ENCODE measurements at regions not wholly inside any gene's neighbourhood (a gene's known extent, or its start where the extent isn't known, plus 50 kb on each side); places are given as distances from the start of the nearest gene placed in this dataset.

DNA sequence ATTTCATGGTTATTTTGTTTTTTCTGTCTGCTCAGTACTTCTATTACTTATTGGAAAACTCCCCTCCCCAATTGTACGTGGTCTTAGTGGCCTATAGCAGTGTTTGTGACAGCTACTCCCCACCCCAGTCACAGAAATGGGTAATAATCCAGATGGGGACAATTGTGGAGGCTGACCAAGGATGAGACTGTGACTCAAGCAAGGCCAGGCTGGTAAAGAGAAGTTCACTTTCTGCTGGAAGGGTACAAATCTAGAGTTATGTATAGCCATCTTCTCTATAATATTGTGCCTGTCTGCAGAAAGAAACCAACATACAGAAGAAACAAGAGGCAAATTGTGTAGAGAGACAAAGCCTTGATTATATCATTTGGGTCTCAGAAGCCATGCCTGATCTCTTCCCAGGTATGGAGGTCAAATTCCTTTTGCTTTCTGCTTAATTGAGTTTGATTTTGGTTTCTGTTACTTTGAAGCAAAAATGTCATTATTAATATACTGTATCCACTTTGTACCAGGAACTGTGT, 270.4 kb downstream of the HLX start:
- H3K9ac ChIP-seq (ENCODE audit: extremely low read depth, low read length, poor library complexity, severe bottlenecking) = no peak overlapping the region
- peaks cover 2% of the 10 kb centered on the region for H3K27me3 Mint-ChIP-seq (ENCODE audit: insufficient read depth)
- peaks cover 4% of the 10 kb centered on the region for H3K36me3 Mint-ChIP-seq (ENCODE audit: low read depth)
- no peaks in the 10 kb centered on the region for H3K27me3 ChIP-seq (ENCODE audit: control insufficient read depth, insufficient read depth, low read length, poor library complexity, severe bottlenecking)
- H3K27ac ChIP-seq (ENCODE audit: low read depth, low read length) = no peak overlapping the region
- WGBS, 2 experiments (ENCODE audit: insufficient coverage in 1 of 2, insufficient read length in 1 of 2) = 75% methylated on average over 1 of the region's 1 CpG; no CpG with 5 or more reads in 1 of the 2 experiments
- H3K27ac Mint-ChIP-seq = no peak overlapping the region
- peaks cover 17% of the 10 kb centered on the region for H3K9me3 ChIP-seq (ENCODE audit: control insufficient read depth, low read length)
- DNase-seq = no peak
- TF ChIP-seq, protein P1, sequence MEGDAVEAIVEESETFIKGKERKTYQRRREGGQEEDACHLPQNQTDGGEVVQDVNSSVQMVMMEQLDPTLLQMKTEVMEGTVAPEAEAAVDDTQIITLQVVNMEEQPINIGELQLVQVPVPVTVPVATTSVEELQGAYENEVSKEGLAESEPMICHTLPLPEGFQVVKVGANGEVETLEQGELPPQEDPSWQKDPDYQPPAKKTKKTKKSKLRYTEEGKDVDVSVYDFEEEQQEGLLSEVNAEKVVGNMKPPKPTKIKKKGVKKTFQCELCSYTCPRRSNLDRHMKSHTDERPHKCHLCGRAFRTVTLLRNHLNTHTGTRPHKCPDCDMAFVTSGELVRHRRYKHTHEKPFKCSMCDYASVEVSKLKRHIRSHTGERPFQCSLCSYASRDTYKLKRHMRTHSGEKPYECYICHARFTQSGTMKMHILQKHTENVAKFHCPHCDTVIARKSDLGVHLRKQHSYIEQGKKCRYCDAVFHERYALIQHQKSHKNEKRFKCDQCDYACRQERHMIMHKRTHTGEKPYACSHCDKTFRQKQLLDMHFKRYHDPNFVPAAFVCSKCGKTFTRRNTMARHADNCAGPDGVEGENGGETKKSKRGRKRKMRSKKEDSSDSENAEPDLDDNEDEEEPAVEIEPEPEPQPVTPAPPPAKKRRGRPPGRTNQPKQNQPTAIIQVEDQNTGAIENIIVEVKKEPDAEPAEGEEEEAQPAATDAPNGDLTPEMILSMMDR (conservative IDR thresholded peaks at IDR 0.05) = no peak
- peaks cover 19% of the 10 kb centered on the region for H3K9me3 Mint-ChIP-seq
- no peaks in the 10 kb centered on the region for H3K36me3 ChIP-seq (ENCODE audit: control insufficient read depth, insufficient read depth, low read length)
- H3K4me3 Mint-ChIP-seq = no peak overlapping the region
- H3K4me1 Mint-ChIP-seq = peaks cover 4% of the 10 kb centered on the region
- H3K4me3 ChIP-seq (ENCODE audit: low read length) = no peak overlapping the region
- H3K4me1 ChIP-seq (ENCODE audit: control insufficient read depth, insufficient read depth, low read length) = no peaks in the 10 kb centered on the region

DNA sequence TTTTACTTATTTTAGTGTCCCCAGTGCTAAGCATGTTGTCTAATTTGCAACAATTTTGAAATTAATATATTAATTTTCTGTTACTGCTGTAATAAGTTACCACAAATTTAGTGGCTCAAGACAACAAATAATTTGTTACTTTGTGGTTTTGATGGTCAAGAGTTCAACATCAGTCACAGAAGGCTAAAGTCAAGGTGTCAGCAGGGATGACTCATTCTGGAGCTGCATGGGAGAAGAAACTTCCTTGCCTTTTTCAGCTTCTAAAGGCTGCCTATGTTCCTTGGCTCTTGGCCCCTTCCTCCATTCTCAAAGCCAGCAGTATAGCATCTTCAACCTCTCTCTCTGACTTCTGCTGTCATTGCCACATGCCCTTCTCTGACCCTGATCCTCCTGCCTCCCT, 271.8 kb downstream of the HLX start:
- Mint-ChIP-seq H3K27ac (no peak overlapping the region), H3K9me3 (peaks cover 12% of the 10 kb centered on the region), H3K4me1 (peaks cover 18% of the 10 kb centered on the region), H3K4me3 (no peak overlapping the region), H3K36me3 (ENCODE audit: low read depth) (peaks cover 4% of the 10 kb centered on the region), H3K27me3 (ENCODE audit: insufficient read depth) (peaks cover 2% of the 10 kb centered on the region)
- Histone ChIP-seq H3K27ac (ENCODE audit: low read depth, low read length) (no peak overlapping the region), H3K27me3 (ENCODE audit: control insufficient read depth, insufficient read depth, low read length, poor library complexity, severe bottlenecking) (no peaks in the 10 kb centered on the region), H3K36me3 (ENCODE audit: control insufficient read depth, insufficient read depth, low read length) (no peaks in the 10 kb centered on the region), H3K4me3 (ENCODE audit: low read length) (peak overlapping the region; percentile 14), H3K4me1 (ENCODE audit: control insufficient read depth, insufficient read depth, low read length) (no peaks in the 10 kb centered on the region), H3K9ac (ENCODE audit: extremely low read depth, low read length, poor library complexity, severe bottlenecking) (no peak overlapping the region), H3K9me3 (ENCODE audit: control insufficient read depth, low read length) (peaks cover 17% of the 10 kb centered on the region)
- TF ChIP-seq, protein P1 (conservative IDR thresholded peaks at IDR 0.05) = no peak
- no peak for DNase-seq

DNA sequence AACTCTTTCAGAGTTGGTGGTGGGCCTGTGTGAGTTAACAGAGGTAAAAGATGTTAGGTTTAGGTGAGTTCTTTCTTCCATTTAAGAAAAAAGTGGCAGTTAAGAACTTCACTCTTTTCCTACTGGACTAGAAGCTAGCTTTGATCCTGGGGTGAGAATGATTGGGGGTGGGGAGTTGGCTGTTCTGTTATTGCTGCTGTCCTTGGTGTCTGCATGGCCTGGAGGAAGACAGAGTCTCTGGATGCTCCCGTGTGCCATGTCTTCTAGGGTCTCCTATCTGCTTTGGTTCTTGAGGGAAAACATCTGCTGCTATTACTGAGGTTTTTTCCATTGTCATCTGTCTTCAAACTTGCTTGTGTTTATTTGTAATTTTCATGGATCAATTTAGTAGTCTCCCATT, 275.7 kb downstream of the HLX start:
- no peak overlapping the region for H3K4me3 Mint-ChIP-seq
- no peak overlapping the region for H3K4me3 ChIP-seq (ENCODE audit: low read length)
- WGBS, 2 experiments (ENCODE audit: insufficient coverage in 1 of 2, insufficient read length in 1 of 2) = 80 to 90% methylated on average over 1 of the region's 1 CpG
- peaks cover 26% of the 10 kb centered on the region for H3K4me1 Mint-ChIP-seq
- no peaks in the 10 kb centered on the region for H3K4me1 ChIP-seq (ENCODE audit: control insufficient read depth, insufficient read depth, low read length)
- H3K27ac ChIP-seq (ENCODE audit: low read depth, low read length) = no peak overlapping the region
- H3K27me3 ChIP-seq (ENCODE audit: control insufficient read depth, insufficient read depth, low read length, poor library complexity, severe bottlenecking) = no peaks in the 10 kb centered on the region
- TF ChIP-seq, protein P1 (conservative IDR thresholded peaks at IDR 0.05) = no peak
- H3K9me3 ChIP-seq (ENCODE audit: control insufficient read depth, low read length) = peaks cover 17% of the 10 kb centered on the region
- H3K36me3 Mint-ChIP-seq (ENCODE audit: low read depth) = no peaks in the 10 kb centered on the region
- H3K9me3 Mint-ChIP-seq = peaks cover 7% of the 10 kb centered on the region
- no peak overlapping the region for H3K27ac Mint-ChIP-seq
- no peak overlapping the region for H3K9ac ChIP-seq (ENCODE audit: extremely low read depth, low read length, poor library complexity, severe bottlenecking)
- no peaks in the 10 kb centered on the region for H3K36me3 ChIP-seq (ENCODE audit: control insufficient read depth, insufficient read depth, low read length)
- DNase-seq = no peak
- peaks cover under 1% of the 10 kb centered on the region for H3K27me3 Mint-ChIP-seq (ENCODE audit: insufficient read depth)
